H9 (cell line): ENCODE measurements at regions not wholly inside any gene's neighbourhood (a gene's known extent, or its start where the extent isn't known, plus 50 kb on each side); places are given as distances from the start of the nearest gene placed in this dataset.

ENCODE experiments used
- DNase-seq: peaks from one replicate; pipeline ENCODE4 v3.0.0-alpha.2; 2017
- H2AFZ ChIP-seq: one replicate; pipeline ENCODE4 v1.6.1; 2013; ENCODE audit warnings: mild to moderate bottlenecking, low read length, control low read depth, moderate library complexity
- H2AK5ac ChIP-seq: 2 replicates; pipeline ENCODE4 v1.6.1; 2013; ENCODE audit warnings: low read length, control low read depth, mixed read lengths; ENCODE audit not compliant: insufficient read length
- H2BK120ac ChIP-seq: one replicate; pipeline ENCODE4 v1.6.1; 2013; ENCODE audit warnings: low read depth, mild to moderate bottlenecking, low read length, control low read depth, inconsistent platforms; ENCODE audit not compliant: poor library complexity, severe bottlenecking
- H2BK12ac ChIP-seq: 2 replicates; pipeline ENCODE4 v1.6.1; 2013; ENCODE audit warnings: low read length, control low read depth, mixed read lengths, low read depth; ENCODE audit not compliant: insufficient read length
- H2BK15ac ChIP-seq: 2 replicates; pipeline ENCODE4 v1.6.1; 2013; ENCODE audit warnings: low read depth, low read length, control low read depth
- H2BK20ac ChIP-seq: one replicate; pipeline ENCODE4 v1.6.1; 2013; ENCODE audit warnings: low read depth, mild to moderate bottlenecking, low read length, control low read depth, inconsistent platforms; ENCODE audit not compliant: poor library complexity, severe bottlenecking
- H2BK5ac ChIP-seq: 2 replicates; pipeline ENCODE4 v1.6.1; 2013; ENCODE audit warnings: low read length, control low read depth, mixed read lengths; ENCODE audit not compliant: insufficient read length
- H3K14ac ChIP-seq: 2 replicates; pipeline ENCODE4 v1.6.1; 2013; ENCODE audit warnings: low read length, control low read depth; ENCODE audit not compliant: insufficient read depth
- H3K18ac ChIP-seq: 2 replicates; pipeline ENCODE4 v1.6.1; 2013; ENCODE audit warnings: low read depth, mild to moderate bottlenecking, mixed read lengths, low read length, control low read depth; ENCODE audit not compliant: insufficient read length
- H3K23ac ChIP-seq: 2 replicates; pipeline ENCODE4 v1.6.1; 2013; ENCODE audit warnings: low read length, control low read depth, mixed read lengths, low read depth; ENCODE audit not compliant: insufficient read length
- H3K23me2 ChIP-seq: 2 replicates; pipeline ENCODE4 v1.6.1; 2013; ENCODE audit warnings: low read depth, mild to moderate bottlenecking, mixed read lengths, low read length, control low read depth; ENCODE audit not compliant: insufficient read length, poor library complexity, severe bottlenecking
- H3K27ac ChIP-seq: 2 replicates; pipeline ENCODE4 v1.5.1; 2013; ENCODE audit warnings: low read length, control low read depth, mixed read lengths, low read depth; ENCODE audit not compliant: insufficient read length
- H3K27me3 ChIP-seq: 2 replicates; pipeline ENCODE4 v1.6.1; 2013; ENCODE audit warnings: low read length, control low read depth, inconsistent platforms; ENCODE audit not compliant: insufficient read depth
- H3K4ac ChIP-seq: 2 replicates; pipeline ENCODE4 v1.6.1; 2013; ENCODE audit warnings: low read depth, mild to moderate bottlenecking, control low read depth, inconsistent platforms, low read length, moderate library complexity
- H3K4me1 ChIP-seq: 2 replicates; pipeline ENCODE4 v1.6.1; 2013; ENCODE audit warnings: low read length, control low read depth, inconsistent platforms; ENCODE audit not compliant: insufficient read depth
- H3K4me2 ChIP-seq: 2 replicates; pipeline ENCODE4 v1.6.1; 2013; ENCODE audit warnings: low read length, control low read depth, mixed read lengths; ENCODE audit not compliant: insufficient read length, insufficient read depth
- H3K56ac ChIP-seq: 2 replicates; pipeline ENCODE4 v1.6.1; 2013; ENCODE audit warnings: low read depth, mild to moderate bottlenecking, mixed read lengths, low read length, control low read depth; ENCODE audit not compliant: insufficient read length
- H3K79me1 ChIP-seq: 2 replicates; pipeline ENCODE4 v1.6.1; 2013; ENCODE audit warnings: low read depth, mild to moderate bottlenecking, moderate library complexity, low read length, control low read depth, inconsistent platforms; ENCODE audit not compliant: insufficient read depth, poor library complexity, severe bottlenecking
- H3K79me2 ChIP-seq: 2 replicates; pipeline ENCODE4 v1.6.1; 2013; ENCODE audit warnings: low read length, control low read depth, inconsistent platforms; ENCODE audit not compliant: insufficient read depth
- H3K9ac ChIP-seq: 2 replicates; pipeline ENCODE4 v1.6.1; 2013; ENCODE audit warnings: low read length, control low read depth, mixed read lengths; ENCODE audit not compliant: insufficient read length; ENCODE audit errors: extremely low read depth
- H3K9me3 ChIP-seq: one replicate; pipeline ENCODE4 v1.6.1; 2013; ENCODE audit warnings: low read depth, low read length, inconsistent platforms; ENCODE audit not compliant: control insufficient read depth
- H3T11ph ChIP-seq: one replicate; pipeline ENCODE4 v1.6.1; 2013; ENCODE audit warnings: mild to moderate bottlenecking, low read length, control low read depth, inconsistent platforms
- H4K20me1 ChIP-seq: one replicate; pipeline ENCODE4 v1.6.1; 2013; ENCODE audit not compliant: control insufficient read depth, insufficient read length, insufficient read depth
- H4K5ac ChIP-seq: 2 replicates; pipeline ENCODE4 v1.6.1; 2013; ENCODE audit warnings: low read depth, mild to moderate bottlenecking, mixed read lengths, low read length, control low read depth; ENCODE audit not compliant: insufficient read length
- H4K8ac ChIP-seq: replicated peaks from 2 replicates; pipeline ENCODE4 v1.6.1; 2013; ENCODE audit warnings: low read length, control low read depth, mixed read lengths, low read depth; ENCODE audit not compliant: insufficient read length
- H4K91ac ChIP-seq: 2 replicates; pipeline ENCODE4 v1.6.1; 2013; ENCODE audit warnings: low read depth, mild to moderate bottlenecking, moderate library complexity, mixed read lengths, low read length, control low read depth; ENCODE audit not compliant: insufficient read length
- H3K27ac Mint-ChIP-seq, 3 experiments: 2 replicates in 2 of 3; 3 replicates in 1 of 3; pipeline ENCODE4 v1.8.0; 2020 to 2021; ENCODE audit warnings: mixed read lengths in 3 of 3, mild to moderate bottlenecking in 1 of 3, moderate library complexity in 1 of 3
- H3K27me3 Mint-ChIP-seq: 2 replicates; pipeline ENCODE4 v1.8.0; 2021; ENCODE audit warnings: low read depth, mild to moderate bottlenecking, moderate library complexity, mixed read lengths
- H3K36me3 Mint-ChIP-seq, 3 experiments: 2 replicates in 2 of 3; 3 replicates in 1 of 3; pipeline ENCODE4 v1.8.0; 2020 to 2021; ENCODE audit warnings: low read depth in 3 of 3, mixed read lengths in 3 of 3; ENCODE audit not compliant: insufficient read depth in 1 of 3
- H3K4me1 Mint-ChIP-seq, 2 experiments: 2 replicates each; pipeline ENCODE4 v1.8.0; 2020; ENCODE audit warnings: mixed read lengths in 2 of 2
- H3K4me3 Mint-ChIP-seq, 2 experiments: 2 replicates in 1 of 2; 3 replicates in 1 of 2; pipeline ENCODE4 v1.8.0; 2020 to 2021; ENCODE audit warnings: mild to moderate bottlenecking in 2 of 2, mixed read lengths in 2 of 2, moderate library complexity in 1 of 2
- H3K9me3 Mint-ChIP-seq, 2 experiments: 2 replicates in 1 of 2; 3 replicates in 1 of 2; pipeline ENCODE4 v1.8.0; 2020; ENCODE audit warnings: mild to moderate bottlenecking in 2 of 2, mixed read lengths in 2 of 2, moderate library complexity in 1 of 2
- WGBS: extraction: QIAGEN DNeasy Blood & Tissue Kit; methylation state at CpG from one replicate; pipeline ENCODE4 v1.1.7; 2013; ENCODE audit warnings: missing lambda C conversion rate, low lambda C conversion rate, mixed read lengths; ENCODE audit not compliant: insufficient read length; ENCODE audit errors: extremely low coverage; 5-methylcytosine and 5-hydroxymethylcytosine counted together
- TF ChIP-seq, protein P1 (sequence below): fragments of 200-600 bp; sonication (generic); conservative IDR thresholded peaks from 3 replicates; pipeline ENCODE4 v1.8.0; 2021; ENCODE audit warnings: antibody characterized with exemption, mild to moderate bottlenecking

DNA sequence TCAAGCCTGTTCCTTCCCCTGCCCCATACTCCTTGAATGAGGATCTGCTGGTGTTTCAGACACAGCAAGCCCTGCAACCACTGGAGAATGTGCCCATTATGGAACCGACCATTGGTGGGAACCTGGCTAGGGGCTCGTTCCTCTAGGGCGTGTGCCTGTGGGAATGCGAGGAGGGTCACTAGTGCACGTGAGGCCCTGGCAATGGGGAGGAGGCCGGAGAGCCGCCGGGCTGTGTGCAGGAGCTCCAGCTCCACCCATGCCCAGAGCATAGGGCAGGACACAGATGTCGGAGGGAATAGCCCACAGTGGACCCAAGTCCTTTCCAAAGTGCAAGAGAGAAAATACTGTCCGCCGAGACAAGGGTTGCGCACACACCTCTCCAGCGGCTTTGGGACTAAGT, 99.3 kb downstream of the ERMARD start:
- H3K4me1 Mint-ChIP-seq, result peaks cover 8 to 12% of the 10 kb centered on the region in 2 experiments

More for the DNA sequence above, 99.3 kb downstream of the ERMARD start:
- no peak overlapping the region for H2BK12ac ChIP-seq
- no peak overlapping the region for H2BK120ac ChIP-seq
- H3K79me2 ChIP-seq, result no peaks in the 10 kb centered on the region
- no peak overlapping the region for H2BK15ac ChIP-seq
- no peak overlapping the region for H4K91ac ChIP-seq
- no peak overlapping the region for H2BK20ac ChIP-seq
- Mint-ChIP-seq H3K36me3 (peaks cover 0 to 1% (median 0%) of the 10 kb centered on the region in 3 experiments; a peak in 2 of 7 replicates), H3K4me3 (no peak overlapping the region), H3K9me3 (peaks cover 6 to 8% of the 10 kb centered on the region in 2 experiments), H3K27ac (no peak overlapping the region), H3K27me3 (peaks cover 4% of the 10 kb centered on the region; the same call in 1 of the 2 replicates)
- no peak overlapping the region for H2AFZ ChIP-seq
- no peak overlapping the region for H2BK5ac ChIP-seq
- DNase-seq, result no peak
- no peak overlapping the region for H3K9ac ChIP-seq
- H3K9me3 ChIP-seq, result no peaks in the 10 kb centered on the region
- H3K18ac ChIP-seq, result no peak overlapping the region
- no peaks in the 10 kb centered on the region for H3K79me1 ChIP-seq
- no peak overlapping the region for H3K56ac ChIP-seq
- no peak overlapping the region for H3K4me2 ChIP-seq
- no peak overlapping the region for H3K4ac ChIP-seq
- H3K27ac ChIP-seq, result no peak overlapping the region
- no peaks in the 10 kb centered on the region for H3K27me3 ChIP-seq
- H3K23me2 ChIP-seq, result no peaks in the 10 kb centered on the region
- no CpG with 5 or more reads among the region's 13 CpGs for WGBS
- TF ChIP-seq, protein P1, sequence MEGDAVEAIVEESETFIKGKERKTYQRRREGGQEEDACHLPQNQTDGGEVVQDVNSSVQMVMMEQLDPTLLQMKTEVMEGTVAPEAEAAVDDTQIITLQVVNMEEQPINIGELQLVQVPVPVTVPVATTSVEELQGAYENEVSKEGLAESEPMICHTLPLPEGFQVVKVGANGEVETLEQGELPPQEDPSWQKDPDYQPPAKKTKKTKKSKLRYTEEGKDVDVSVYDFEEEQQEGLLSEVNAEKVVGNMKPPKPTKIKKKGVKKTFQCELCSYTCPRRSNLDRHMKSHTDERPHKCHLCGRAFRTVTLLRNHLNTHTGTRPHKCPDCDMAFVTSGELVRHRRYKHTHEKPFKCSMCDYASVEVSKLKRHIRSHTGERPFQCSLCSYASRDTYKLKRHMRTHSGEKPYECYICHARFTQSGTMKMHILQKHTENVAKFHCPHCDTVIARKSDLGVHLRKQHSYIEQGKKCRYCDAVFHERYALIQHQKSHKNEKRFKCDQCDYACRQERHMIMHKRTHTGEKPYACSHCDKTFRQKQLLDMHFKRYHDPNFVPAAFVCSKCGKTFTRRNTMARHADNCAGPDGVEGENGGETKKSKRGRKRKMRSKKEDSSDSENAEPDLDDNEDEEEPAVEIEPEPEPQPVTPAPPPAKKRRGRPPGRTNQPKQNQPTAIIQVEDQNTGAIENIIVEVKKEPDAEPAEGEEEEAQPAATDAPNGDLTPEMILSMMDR, result no peak
- H4K8ac ChIP-seq, result no peak overlapping the region
- no peak overlapping the region for H3K23ac ChIP-seq
- no peak overlapping the region for H3T11ph ChIP-seq
- no peak overlapping the region for H2AK5ac ChIP-seq
- H3K14ac ChIP-seq, result no peak overlapping the region
- H4K20me1 ChIP-seq, result no peaks in the 10 kb centered on the region
- H4K5ac ChIP-seq, result no peak overlapping the region
- no peaks in the 10 kb centered on the region for H3K4me1 ChIP-seq
